Hepatocyte (in vitro differentiated cells): ENCODE measurements at regions not wholly inside any gene's neighbourhood (a gene's known extent, or its start where the extent isn't known, plus 50 kb on each side); places are given as distances from the start of the nearest gene placed in this dataset.

Experiments
- DNase-seq: peaks from one replicate; pipeline ENCODE4 v3.0.0-alpha.2; 2016; ENCODE audit warnings: low spot score
- H2AFZ ChIP-seq: fragments of 200-600 bp; sonication (generic); 2 replicates; pipeline ENCODE4 v1.6.0; 2016; ENCODE audit warnings: antibody characterized with exemption, mild to moderate bottlenecking
- H3K27ac ChIP-seq: fragments of 200-600 bp; sonication (generic); 2 replicates; pipeline ENCODE4 v1.5.1; 2016; ENCODE audit warnings: mild to moderate bottlenecking
- H3K27me3 ChIP-seq: fragments of 200-600 bp; sonication (generic); 2 replicates; pipeline ENCODE4 v1.6.1; 2016
- H3K36me3 ChIP-seq: fragments of 200-600 bp; sonication (generic); replicated peaks from 2 replicates; pipeline ENCODE4 v1.5.1; 2016; ENCODE audit warnings: low read depth; ENCODE audit not compliant: insufficient read depth
- H3K4me1 ChIP-seq: fragments of 200-600 bp; sonication (generic); 2 replicates; pipeline ENCODE4 v1.5.1; 2016; ENCODE audit warnings: mild to moderate bottlenecking, moderate library complexity; ENCODE audit not compliant: insufficient read depth
- H3K4me2 ChIP-seq: fragments of 200-600 bp; sonication (generic); 2 replicates; pipeline ENCODE4 v1.6.0; 2016
- H3K4me3 ChIP-seq: fragments of 200-600 bp; sonication (generic); 2 replicates; pipeline ENCODE4 v1.5.1; 2016; ENCODE audit warnings: mild to moderate bottlenecking
- H3K79me2 ChIP-seq: fragments of 200-600 bp; sonication (generic); 2 replicates; pipeline ENCODE4 v1.6.0; 2017; ENCODE audit warnings: mild to moderate bottlenecking
- H3K9me2 ChIP-seq: fragments of 200-600 bp; sonication (generic); replicated peaks from 2 replicates; pipeline ENCODE4 v1.6.0; 2017; ENCODE audit warnings: mild to moderate bottlenecking; ENCODE audit not compliant: insufficient read depth
- H3K9me3 ChIP-seq: fragments of 200-600 bp; sonication (generic); 2 replicates; pipeline ENCODE4 v1.5.1; 2016; ENCODE audit warnings: low read depth, mild to moderate bottlenecking
- H4K20me1 ChIP-seq: fragments of 200-600 bp; sonication (generic); 2 replicates; pipeline ENCODE4 v1.6.0; 2016; ENCODE audit warnings: mild to moderate bottlenecking; ENCODE audit not compliant: insufficient read depth, poor library complexity, severe bottlenecking
- EZH2 ChIP-seq: fragments of 200-600 bp; sonication (generic); IDR thresholded peaks from 2 replicates; pipeline ENCODE4 v1.6.1; 2016; ENCODE audit warnings: antibody characterized with exemption, mild to moderate bottlenecking, borderline replicate concordance
- EZH2phosphoT487 ChIP-seq: fragments of 200-600 bp; sonication (generic); IDR thresholded peaks from one replicate; pipeline ENCODE4 v1.6.1; 2018; ENCODE audit warnings: antibody characterized with exemption, mild to moderate bottlenecking, low read depth, moderate library complexity; ENCODE audit not compliant: unreplicated experiment, severe bottlenecking
- WGBS: methylation state at CpG from one replicate; pipeline ENCODE4 v1.1.6; 2016; ENCODE audit warnings: low lambda C conversion rate; ENCODE audit errors: missing lambda C conversion rate; 5-methylcytosine and 5-hydroxymethylcytosine counted together
- TF ChIP-seq, protein P1 (sequence below): fragments of 200-600 bp; sonication (generic); IDR thresholded peaks from 2 replicates; pipeline ENCODE4 v1.5.1; 2016; ENCODE audit warnings: antibody characterized with exemption, mild to moderate bottlenecking; ENCODE audit not compliant: poor library complexity

DNA sequence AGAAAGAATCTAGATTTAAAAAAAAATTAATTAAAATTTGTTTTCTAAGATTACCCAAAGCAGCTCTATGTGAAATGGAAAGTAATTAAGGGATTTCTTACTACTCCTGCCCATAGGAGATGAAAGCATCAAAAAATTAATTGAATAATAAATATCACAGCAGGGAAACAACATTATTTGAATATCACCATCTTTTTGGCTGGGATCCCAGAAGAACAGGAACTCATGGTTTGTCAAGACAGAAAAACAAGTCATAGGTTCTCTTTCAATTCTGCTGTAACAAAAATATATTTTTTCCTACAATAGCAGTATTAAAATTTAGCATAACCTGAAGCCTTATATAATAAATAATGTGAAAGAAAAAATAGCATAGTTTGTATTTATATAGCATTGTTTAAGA, 1713.4 kb downstream of the NCAM2 start:
- Histone ChIP-seq H3K36me3 (no peaks in the 10 kb centered on the region), H3K4me2 (no peak overlapping the region), H3K27ac (no peak overlapping the region), H2AFZ (no peak overlapping the region), H3K4me3 (no peak overlapping the region), H3K4me1 (no peaks in the 10 kb centered on the region), H4K20me1 (no peaks in the 10 kb centered on the region), H3K9me2 (no peaks in the 10 kb centered on the region), H3K27me3 (no peaks in the 10 kb centered on the region), H3K79me2 (no peaks in the 10 kb centered on the region), H3K9me3 (no peaks in the 10 kb centered on the region)
- DNase-seq = no peak
- TF ChIP-seq, protein P1, sequence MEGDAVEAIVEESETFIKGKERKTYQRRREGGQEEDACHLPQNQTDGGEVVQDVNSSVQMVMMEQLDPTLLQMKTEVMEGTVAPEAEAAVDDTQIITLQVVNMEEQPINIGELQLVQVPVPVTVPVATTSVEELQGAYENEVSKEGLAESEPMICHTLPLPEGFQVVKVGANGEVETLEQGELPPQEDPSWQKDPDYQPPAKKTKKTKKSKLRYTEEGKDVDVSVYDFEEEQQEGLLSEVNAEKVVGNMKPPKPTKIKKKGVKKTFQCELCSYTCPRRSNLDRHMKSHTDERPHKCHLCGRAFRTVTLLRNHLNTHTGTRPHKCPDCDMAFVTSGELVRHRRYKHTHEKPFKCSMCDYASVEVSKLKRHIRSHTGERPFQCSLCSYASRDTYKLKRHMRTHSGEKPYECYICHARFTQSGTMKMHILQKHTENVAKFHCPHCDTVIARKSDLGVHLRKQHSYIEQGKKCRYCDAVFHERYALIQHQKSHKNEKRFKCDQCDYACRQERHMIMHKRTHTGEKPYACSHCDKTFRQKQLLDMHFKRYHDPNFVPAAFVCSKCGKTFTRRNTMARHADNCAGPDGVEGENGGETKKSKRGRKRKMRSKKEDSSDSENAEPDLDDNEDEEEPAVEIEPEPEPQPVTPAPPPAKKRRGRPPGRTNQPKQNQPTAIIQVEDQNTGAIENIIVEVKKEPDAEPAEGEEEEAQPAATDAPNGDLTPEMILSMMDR = no peak
- TF ChIP-seq EZH2phosphoT487 = no peak

DNA sequence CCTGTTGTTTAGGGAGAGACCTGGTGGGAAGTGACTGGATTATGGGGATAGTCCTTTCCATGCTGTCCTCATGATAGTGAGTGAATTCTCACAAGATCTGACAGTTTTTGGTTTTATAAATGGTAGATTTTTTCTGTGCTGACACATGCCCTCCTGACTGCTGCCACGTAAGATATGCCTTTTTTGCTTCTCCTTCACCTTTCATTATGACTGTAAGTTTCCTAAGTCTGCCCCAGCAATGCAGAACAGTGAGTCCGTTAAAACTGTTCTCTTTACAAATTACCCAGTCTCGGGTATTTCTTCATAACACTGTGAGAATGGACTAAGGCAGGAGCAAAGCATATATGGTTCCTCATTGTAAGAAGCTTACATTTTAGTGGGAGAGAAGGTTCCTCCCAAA, 1727.2 kb downstream of the NCAM2 start:
- Histone ChIP-seq H3K27me3 (no peaks in the 10 kb centered on the region), H3K27ac (no peak overlapping the region), H3K9me3 (no peaks in the 10 kb centered on the region), H3K4me2 (no peak overlapping the region), H3K4me1 (no peaks in the 10 kb centered on the region), H3K79me2 (no peaks in the 10 kb centered on the region), H4K20me1 (no peaks in the 10 kb centered on the region), H2AFZ (no peak overlapping the region), H3K9me2 (no peaks in the 10 kb centered on the region), H3K4me3 (no peak overlapping the region), H3K36me3 (no peaks in the 10 kb centered on the region)
- no peak for TF ChIP-seq EZH2phosphoT487
- no peak for TF ChIP-seq EZH2
- TF ChIP-seq, protein P1 = no peak
- DNase-seq = no peak
- WGBS = 84% methylated on average over 3 of the region's 3 CpGs

DNA sequence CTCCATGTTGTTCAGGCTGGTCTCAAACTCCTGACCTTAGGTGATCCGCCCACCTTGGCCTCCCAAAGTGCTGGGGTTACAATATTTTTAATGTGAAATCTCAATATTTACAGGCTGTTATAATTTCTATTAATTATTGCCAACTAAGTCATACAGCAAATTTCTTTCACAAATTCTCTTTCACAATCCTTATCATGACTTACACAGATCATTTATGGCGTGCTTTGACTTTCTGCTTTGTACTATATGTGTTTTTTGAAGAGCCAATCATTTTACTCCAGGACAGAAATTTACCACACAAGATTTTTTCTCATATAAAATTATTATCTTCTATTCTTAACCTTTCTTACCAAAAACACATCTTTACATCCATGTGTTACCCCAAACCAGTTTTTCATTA, 1729.9 kb downstream of the NCAM2 start:
- WGBS = 39% methylated on average over 2 of the region's 2 CpGs
- Histone ChIP-seq H3K9me3 (no peaks in the 10 kb centered on the region), H3K4me1 (no peaks in the 10 kb centered on the region), H2AFZ (no peak overlapping the region), H3K36me3 (no peaks in the 10 kb centered on the region), H4K20me1 (no peaks in the 10 kb centered on the region), H3K79me2 (no peaks in the 10 kb centered on the region), H3K4me3 (no peak overlapping the region), H3K9me2 (no peaks in the 10 kb centered on the region), H3K4me2 (no peak overlapping the region), H3K27me3 (no peaks in the 10 kb centered on the region), H3K27ac (no peak overlapping the region)
- DNase-seq = no peak
- TF ChIP-seq, protein P1 = no peak
- TF ChIP-seq EZH2phosphoT487 (no peak), EZH2 (no peak)

DNA sequence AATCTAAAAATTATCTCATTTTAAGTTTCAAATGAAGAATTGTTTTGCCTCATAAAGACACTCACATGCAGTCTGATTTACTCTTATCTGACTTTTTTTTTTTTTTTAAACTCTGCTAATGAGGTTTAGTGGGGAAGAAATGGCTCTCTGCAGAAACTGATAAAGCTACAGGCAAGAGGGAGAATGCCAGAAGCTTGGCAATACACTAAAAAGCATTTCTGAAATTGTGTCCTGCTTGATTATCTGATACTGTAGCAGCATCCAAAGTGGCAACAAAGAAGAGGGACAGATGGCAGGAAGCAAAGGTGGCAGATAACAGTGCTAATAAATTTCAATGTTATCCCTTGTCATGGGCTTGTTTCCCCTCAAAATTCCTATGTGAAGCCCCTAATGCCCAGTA, 1744.9 kb downstream of the NCAM2 start:
- H2AFZ ChIP-seq = no peak overlapping the region
- H3K9me2 ChIP-seq = no peaks in the 10 kb centered on the region
- no peak overlapping the region for H3K27ac ChIP-seq
- H3K27me3 ChIP-seq = no peaks in the 10 kb centered on the region
- no peak for DNase-seq
- H4K20me1 ChIP-seq = no peaks in the 10 kb centered on the region
- no peaks in the 10 kb centered on the region for H3K4me1 ChIP-seq
- no peak for TF ChIP-seq EZH2
- TF ChIP-seq, protein P1 = no peak
- no peak for TF ChIP-seq EZH2phosphoT487
- no peaks in the 10 kb centered on the region for H3K9me3 ChIP-seq
- H3K79me2 ChIP-seq = no peaks in the 10 kb centered on the region
- no peaks in the 10 kb centered on the region for H3K36me3 ChIP-seq
- H3K4me2 ChIP-seq = no peak overlapping the region
- no peak overlapping the region for H3K4me3 ChIP-seq
